Hepatocyte (in vitro differentiated cells): ENCODE measurements at regions not wholly inside any gene's neighbourhood (a gene's known extent, or its start where the extent isn't known, plus 50 kb on each side); places are given as distances from the start of the nearest gene placed in this dataset.

ENCODE experiments used
- DNase-seq: peaks from one replicate; pipeline ENCODE4 v3.0.0-alpha.2; 2016; ENCODE audit warnings: low spot score
- H2AFZ ChIP-seq: fragments of 200-600 bp; sonication (generic); 2 replicates; pipeline ENCODE4 v1.6.0; 2016; ENCODE audit warnings: antibody characterized with exemption, mild to moderate bottlenecking
- H3K27ac ChIP-seq: fragments of 200-600 bp; sonication (generic); 2 replicates; pipeline ENCODE4 v1.5.1; 2016; ENCODE audit warnings: mild to moderate bottlenecking
- H3K27me3 ChIP-seq: fragments of 200-600 bp; sonication (generic); 2 replicates; pipeline ENCODE4 v1.6.1; 2016
- H3K36me3 ChIP-seq: fragments of 200-600 bp; sonication (generic); replicated peaks from 2 replicates; pipeline ENCODE4 v1.5.1; 2016; ENCODE audit warnings: low read depth; ENCODE audit not compliant: insufficient read depth
- H3K4me1 ChIP-seq: fragments of 200-600 bp; sonication (generic); 2 replicates; pipeline ENCODE4 v1.5.1; 2016; ENCODE audit warnings: mild to moderate bottlenecking, moderate library complexity; ENCODE audit not compliant: insufficient read depth
- H3K4me2 ChIP-seq: fragments of 200-600 bp; sonication (generic); 2 replicates; pipeline ENCODE4 v1.6.0; 2016
- H3K4me3 ChIP-seq: fragments of 200-600 bp; sonication (generic); 2 replicates; pipeline ENCODE4 v1.5.1; 2016; ENCODE audit warnings: mild to moderate bottlenecking
- H3K79me2 ChIP-seq: fragments of 200-600 bp; sonication (generic); 2 replicates; pipeline ENCODE4 v1.6.0; 2017; ENCODE audit warnings: mild to moderate bottlenecking
- H3K9me2 ChIP-seq: fragments of 200-600 bp; sonication (generic); replicated peaks from 2 replicates; pipeline ENCODE4 v1.6.0; 2017; ENCODE audit warnings: mild to moderate bottlenecking; ENCODE audit not compliant: insufficient read depth
- H3K9me3 ChIP-seq: fragments of 200-600 bp; sonication (generic); 2 replicates; pipeline ENCODE4 v1.5.1; 2016; ENCODE audit warnings: low read depth, mild to moderate bottlenecking
- H4K20me1 ChIP-seq: fragments of 200-600 bp; sonication (generic); 2 replicates; pipeline ENCODE4 v1.6.0; 2016; ENCODE audit warnings: mild to moderate bottlenecking; ENCODE audit not compliant: insufficient read depth, poor library complexity, severe bottlenecking
- CTCF ChIP-seq: fragments of 200-600 bp; sonication (generic); IDR thresholded peaks from 2 replicates; pipeline ENCODE4 v1.5.1; 2016; ENCODE audit warnings: antibody characterized with exemption, mild to moderate bottlenecking; ENCODE audit not compliant: poor library complexity
- EZH2 ChIP-seq: fragments of 200-600 bp; sonication (generic); IDR thresholded peaks from 2 replicates; pipeline ENCODE4 v1.6.1; 2016; ENCODE audit warnings: antibody characterized with exemption, mild to moderate bottlenecking, borderline replicate concordance
- EZH2phosphoT487 ChIP-seq: fragments of 200-600 bp; sonication (generic); IDR thresholded peaks from one replicate; pipeline ENCODE4 v1.6.1; 2018; ENCODE audit warnings: antibody characterized with exemption, mild to moderate bottlenecking, low read depth, moderate library complexity; ENCODE audit not compliant: unreplicated experiment, severe bottlenecking
- WGBS: methylation state at CpG from one replicate; pipeline ENCODE4 v1.1.6; 2016; ENCODE audit warnings: low lambda C conversion rate; ENCODE audit errors: missing lambda C conversion rate; 5-methylcytosine and 5-hydroxymethylcytosine counted together

- no peaks in the 10 kb centered on the region for H3K9me2 ChIP-seq
- H3K4me1 ChIP-seq = peaks cover 17% of the 10 kb centered on the region
- no peaks in the 10 kb centered on the region for H4K20me1 ChIP-seq
- no peaks in the 10 kb centered on the region for H3K27me3 ChIP-seq
- peak overlapping the region; percentile 27 for H2AFZ ChIP-seq
- no peaks in the 10 kb centered on the region for H3K79me2 ChIP-seq
- H3K36me3 ChIP-seq = no peaks in the 10 kb centered on the region
- WGBS = 67% methylated on average over 4 of the region's 4 CpGs
- TF ChIP-seq CTCF (no peak), EZH2 (no peak), EZH2phosphoT487 (no peak)
- H3K4me2 ChIP-seq = peak overlapping the region; percentile 45
- peak; percentile 66 for DNase-seq
- no peak overlapping the region for H3K4me3 ChIP-seq
- no peaks in the 10 kb centered on the region for H3K9me3 ChIP-seq
- H3K27ac ChIP-seq = peak overlapping the region; percentile 31
Measured at GRCh38 chr10:21372651-21373410, 152.7 kb downstream of the SKIDA1 start.

DNA sequence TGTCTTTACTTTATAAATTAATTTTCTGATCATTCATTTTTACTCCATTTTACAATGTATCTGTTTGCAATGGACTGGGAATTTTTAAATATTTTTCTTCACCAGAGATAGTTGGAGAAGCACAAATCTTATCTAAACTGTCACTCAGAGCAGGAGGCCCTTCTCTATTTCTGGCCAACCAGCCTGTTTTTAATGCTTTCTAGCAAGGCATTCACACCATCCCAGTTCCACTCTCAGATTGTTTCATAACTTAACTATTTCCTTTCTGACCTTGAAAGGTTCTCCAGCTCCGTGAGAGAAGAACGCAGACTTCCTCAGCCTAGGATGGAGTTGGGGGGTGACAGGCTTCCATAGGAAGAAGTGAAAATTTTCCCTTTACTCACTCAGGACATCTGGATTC, 155.8 kb downstream of the SKIDA1 start:
- no peaks in the 10 kb centered on the region for H3K36me3 ChIP-seq
- H2AFZ ChIP-seq = no peak overlapping the region
- no peaks in the 10 kb centered on the region for H3K79me2 ChIP-seq
- H4K20me1 ChIP-seq = no peaks in the 10 kb centered on the region
- no peaks in the 10 kb centered on the region for H3K9me3 ChIP-seq
- no peak overlapping the region for H3K4me2 ChIP-seq
- H3K27me3 ChIP-seq = no peaks in the 10 kb centered on the region
- TF ChIP-seq EZH2 (no peak), EZH2phosphoT487 (no peak), CTCF (no peak)
- H3K27ac ChIP-seq = no peak overlapping the region
- H3K4me1 ChIP-seq = peaks cover 22% of the 10 kb centered on the region
- 41% methylated on average over 2 of the region's 2 CpGs for WGBS
- H3K4me3 ChIP-seq = no peak overlapping the region
- DNase-seq = no peak
- H3K9me2 ChIP-seq = no peaks in the 10 kb centered on the region

GRCh38 chr10:21368728-21369425, 156.6 kb downstream of the SKIDA1 start:
- Histone ChIP-seq H3K27ac (no peak overlapping the region), H3K4me2 (no peak overlapping the region)
- WGBS = 88% methylated on average over 9 of the region's 9 CpGs

More at GRCh38 chr10:21368728-21369425, 156.6 kb downstream of the SKIDA1 start:
- no peaks in the 10 kb centered on the region for H4K20me1 ChIP-seq
- H3K9me3 ChIP-seq = no peaks in the 10 kb centered on the region
- no peaks in the 10 kb centered on the region for H3K27me3 ChIP-seq
- H3K4me3 ChIP-seq = no peak overlapping the region
- no peak for DNase-seq
- H3K36me3 ChIP-seq = no peaks in the 10 kb centered on the region
- no peaks in the 10 kb centered on the region for H3K9me2 ChIP-seq
- peaks cover 29% of the 10 kb centered on the region for H3K4me1 ChIP-seq
- TF ChIP-seq EZH2 = no peak
- TF ChIP-seq CTCF = no peak
- no peak for TF ChIP-seq EZH2phosphoT487
- no peaks in the 10 kb centered on the region for H3K79me2 ChIP-seq
- no peak overlapping the region for H2AFZ ChIP-seq
